WTC11 (cell line): ENCODE measurements at regions not wholly inside any gene's neighbourhood (a gene's known extent, or its start where the extent isn't known, plus 50 kb on each side); places are given as distances from the start of the nearest gene placed in this dataset.
A peak's percentile ranks its signal among the peaks of the same experiment; 100 is the strongest.

Experiments
- CREB1 ChIP-seq: sonication (generic); formaldehyde crosslinking; IDR thresholded peaks from 2 replicates; pipeline ENCODE4 v1.8.0; 2023; ENCODE audit warnings: mild to moderate bottlenecking, missing genetic modification reagents
- CREM ChIP-seq: sonication (generic); formaldehyde crosslinking; IDR thresholded peaks from 2 replicates; pipeline ENCODE4 v1.8.1; 2022; ENCODE audit warnings: mild to moderate bottlenecking, missing genetic modification reagents, moderate library complexity
- ELF4 ChIP-seq: sonication (generic); formaldehyde crosslinking; IDR thresholded peaks from 2 replicates; pipeline ENCODE4 v1.8.1; 2022; ENCODE audit warnings: low read depth, mild to moderate bottlenecking, moderate library complexity, missing genetic modification reagents
- ERG ChIP-seq: fragments of 250-450 bp; sonication (Bioruptor Pico); IDR thresholded peaks from 2 replicates; pipeline ENCODE4 v1.8.0; 2021; ENCODE audit warnings: mild to moderate bottlenecking
- ESRRA ChIP-seq: sonication (generic); formaldehyde crosslinking; IDR thresholded peaks from 2 replicates; pipeline ENCODE4 v1.8.1; 2022; ENCODE audit warnings: mild to moderate bottlenecking, missing genetic modification reagents, borderline replicate concordance
- FOXK1 ChIP-seq: sonication (generic); formaldehyde crosslinking; IDR thresholded peaks from 2 replicates; pipeline ENCODE4 v1.8.0; 2022; ENCODE audit warnings: mild to moderate bottlenecking, moderate library complexity, missing genetic modification reagents
- GRHL2 ChIP-seq: fragments of 250-450 bp; sonication (Bioruptor Pico); IDR thresholded peaks from 2 replicates; pipeline ENCODE4 v1.8.0; 2022; ENCODE audit warnings: mild to moderate bottlenecking, moderate library complexity; ENCODE audit not compliant: insufficient replicate concordance, severe bottlenecking
- KAT7 ChIP-seq: sonication (generic); formaldehyde crosslinking; IDR thresholded peaks from 2 replicates; pipeline ENCODE4 v1.8.1; 2023; ENCODE audit warnings: missing genetic modification reagents, mild to moderate bottlenecking, borderline replicate concordance
- NFYB ChIP-seq: sonication (generic); formaldehyde crosslinking; conservative IDR thresholded peaks from 2 replicates; pipeline ENCODE4 v1.8.0; 2022; ENCODE audit warnings: low read depth, missing genetic modification reagents
- PRRX2 ChIP-seq: fragments of 250-450 bp; sonication (Bioruptor Pico); IDR thresholded peaks from 2 replicates; pipeline ENCODE4 v1.8.0; 2021; ENCODE audit warnings: mild to moderate bottlenecking
- RELA ChIP-seq: sonication (generic); formaldehyde crosslinking; IDR thresholded peaks from 2 replicates; pipeline ENCODE4 v1.8.1; 2022; ENCODE audit warnings: missing genetic modification reagents, mild to moderate bottlenecking, borderline replicate concordance
- RORB ChIP-seq: fragments of 250-450 bp; sonication (Bioruptor Pico); IDR thresholded peaks from 2 replicates; pipeline ENCODE4 v1.9.0; 2021; ENCODE audit warnings: mild to moderate bottlenecking
- TEAD4 ChIP-seq: sonication (generic); formaldehyde crosslinking; IDR thresholded peaks from 2 replicates; pipeline ENCODE4 v1.8.0; 2022; ENCODE audit warnings: mild to moderate bottlenecking, missing genetic modification reagents
- TP53 ChIP-seq: sonication (generic); formaldehyde crosslinking; IDR thresholded peaks from 2 replicates; pipeline ENCODE4 v1.8.1; 2023; ENCODE audit warnings: mild to moderate bottlenecking, missing genetic modification reagents
- ZNF121 ChIP-seq: sonication (generic); formaldehyde crosslinking; IDR thresholded peaks from 2 replicates; pipeline ENCODE4 v1.8.0; 2023; ENCODE audit warnings: missing genetic modification reagents
- ZNF138 ChIP-seq: sonication (generic); formaldehyde crosslinking; conservative IDR thresholded peaks from 2 replicates; pipeline ENCODE4 v1.8.1; 2022; ENCODE audit warnings: mild to moderate bottlenecking, moderate library complexity, missing genetic modification reagents
- ZNF219 ChIP-seq: sonication (generic); formaldehyde crosslinking; IDR thresholded peaks from 2 replicates; pipeline ENCODE4 v1.8.0; 2023; ENCODE audit warnings: missing genetic modification reagents, mild to moderate bottlenecking, borderline replicate concordance
- ZNF671 ChIP-seq: fragments of 250-450 bp; sonication (Bioruptor Pico); IDR thresholded peaks from 2 replicates; pipeline ENCODE4 v1.8.0; 2021; ENCODE audit warnings: mild to moderate bottlenecking
- TF ChIP-seq, protein P1 (sequence below): fragments of 200-600 bp; IDR thresholded peaks from 2 replicates; pipeline ENCODE4 v1.8.0; 2022; ENCODE audit warnings: antibody characterized with exemption
- TF ChIP-seq, protein P2 (sequence below): sonication (generic); formaldehyde crosslinking; IDR thresholded peaks from 2 replicates; pipeline ENCODE4 v1.8.1; 2022; ENCODE audit warnings: missing genetic modification reagents, borderline replicate concordance
- TF ChIP-seq, protein P3 (sequence below): sonication (generic); formaldehyde crosslinking; IDR thresholded peaks from 2 replicates; pipeline ENCODE4 v1.8.1; 2023; ENCODE audit warnings: mild to moderate bottlenecking, missing genetic modification reagents
- TF ChIP-seq, protein P4 (sequence below): sonication (generic); formaldehyde crosslinking; IDR thresholded peaks from 2 replicates; pipeline ENCODE4 v1.8.0; 2023; ENCODE audit warnings: missing genetic modification reagents
- TF ChIP-seq, protein P5 (sequence below): fragments of 250-450 bp; sonication (Bioruptor Pico); IDR thresholded peaks from 2 replicates; pipeline ENCODE4 v1.9.0; 2021; ENCODE audit warnings: mild to moderate bottlenecking
- TF ChIP-seq, protein P6 (sequence below): sonication (generic); formaldehyde crosslinking; IDR thresholded peaks from 2 replicates; pipeline ENCODE4 v1.8.1; 2022; ENCODE audit warnings: mild to moderate bottlenecking, moderate library complexity, missing genetic modification reagents
- TF ChIP-seq, protein P7 (sequence below): sonication (generic); formaldehyde crosslinking; IDR thresholded peaks from 2 replicates; pipeline ENCODE4 v1.8.1; 2022; ENCODE audit warnings: low read depth, mild to moderate bottlenecking, moderate library complexity, missing genetic modification reagents, borderline replicate concordance

GRCh38 chr3:72447059-72447946, 400.9 kb downstream of the SHQ1 start (continued):
- peak; percentile 67; the same call in 1 of the 2 replicates for TF ChIP-seq ZNF219 (CRISPR knock-in tag)
- TF ChIP-seq ESRRA (CRISPR knock-in tag) = no peak; the same call in 1 of the 2 replicates
- no peak for TF ChIP-seq KAT7 (CRISPR knock-in tag)
- TF ChIP-seq, protein P1, sequence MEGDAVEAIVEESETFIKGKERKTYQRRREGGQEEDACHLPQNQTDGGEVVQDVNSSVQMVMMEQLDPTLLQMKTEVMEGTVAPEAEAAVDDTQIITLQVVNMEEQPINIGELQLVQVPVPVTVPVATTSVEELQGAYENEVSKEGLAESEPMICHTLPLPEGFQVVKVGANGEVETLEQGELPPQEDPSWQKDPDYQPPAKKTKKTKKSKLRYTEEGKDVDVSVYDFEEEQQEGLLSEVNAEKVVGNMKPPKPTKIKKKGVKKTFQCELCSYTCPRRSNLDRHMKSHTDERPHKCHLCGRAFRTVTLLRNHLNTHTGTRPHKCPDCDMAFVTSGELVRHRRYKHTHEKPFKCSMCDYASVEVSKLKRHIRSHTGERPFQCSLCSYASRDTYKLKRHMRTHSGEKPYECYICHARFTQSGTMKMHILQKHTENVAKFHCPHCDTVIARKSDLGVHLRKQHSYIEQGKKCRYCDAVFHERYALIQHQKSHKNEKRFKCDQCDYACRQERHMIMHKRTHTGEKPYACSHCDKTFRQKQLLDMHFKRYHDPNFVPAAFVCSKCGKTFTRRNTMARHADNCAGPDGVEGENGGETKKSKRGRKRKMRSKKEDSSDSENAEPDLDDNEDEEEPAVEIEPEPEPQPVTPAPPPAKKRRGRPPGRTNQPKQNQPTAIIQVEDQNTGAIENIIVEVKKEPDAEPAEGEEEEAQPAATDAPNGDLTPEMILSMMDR = no peak
- TF ChIP-seq, protein P2, sequence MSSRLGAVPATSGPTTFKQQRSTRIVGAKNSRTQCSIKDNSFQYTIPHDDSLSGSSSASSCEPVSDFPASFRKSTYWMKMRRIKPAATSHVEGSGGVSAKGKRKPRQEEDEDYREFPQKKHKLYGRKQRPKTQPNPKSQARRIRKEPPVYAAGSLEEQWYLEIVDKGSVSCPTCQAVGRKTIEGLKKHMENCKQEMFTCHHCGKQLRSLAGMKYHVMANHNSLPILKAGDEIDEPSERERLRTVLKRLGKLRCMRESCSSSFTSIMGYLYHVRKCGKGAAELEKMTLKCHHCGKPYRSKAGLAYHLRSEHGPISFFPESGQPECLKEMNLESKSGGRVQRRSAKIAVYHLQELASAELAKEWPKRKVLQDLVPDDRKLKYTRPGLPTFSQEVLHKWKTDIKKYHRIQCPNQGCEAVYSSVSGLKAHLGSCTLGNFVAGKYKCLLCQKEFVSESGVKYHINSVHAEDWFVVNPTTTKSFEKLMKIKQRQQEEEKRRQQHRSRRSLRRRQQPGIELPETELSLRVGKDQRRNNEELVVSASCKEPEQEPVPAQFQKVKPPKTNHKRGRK (CRISPR knock-in tag) = no peak
- peak; percentile 54; the same call in 1 of the 2 replicates for TF ChIP-seq ELF4
- TF ChIP-seq TEAD4 (CRISPR knock-in tag) = no peak
- TF ChIP-seq CREB1 (CRISPR knock-in tag) = no peak
- no peak for TF ChIP-seq RORB (CRISPR knock-in tag)
- TF ChIP-seq, protein P3, sequence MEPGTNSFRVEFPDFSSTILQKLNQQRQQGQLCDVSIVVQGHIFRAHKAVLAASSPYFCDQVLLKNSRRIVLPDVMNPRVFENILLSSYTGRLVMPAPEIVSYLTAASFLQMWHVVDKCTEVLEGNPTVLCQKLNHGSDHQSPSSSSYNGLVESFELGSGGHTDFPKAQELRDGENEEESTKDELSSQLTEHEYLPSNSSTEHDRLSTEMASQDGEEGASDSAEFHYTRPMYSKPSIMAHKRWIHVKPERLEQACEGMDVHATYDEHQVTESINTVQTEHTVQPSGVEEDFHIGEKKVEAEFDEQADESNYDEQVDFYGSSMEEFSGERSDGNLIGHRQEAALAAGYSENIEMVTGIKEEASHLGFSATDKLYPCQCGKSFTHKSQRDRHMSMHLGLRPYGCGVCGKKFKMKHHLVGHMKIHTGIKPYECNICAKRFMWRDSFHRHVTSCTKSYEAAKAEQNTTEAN (CRISPR knock-in tag) = no peak; the same call in 1 of the 2 replicates
- TF ChIP-seq, protein P4, sequence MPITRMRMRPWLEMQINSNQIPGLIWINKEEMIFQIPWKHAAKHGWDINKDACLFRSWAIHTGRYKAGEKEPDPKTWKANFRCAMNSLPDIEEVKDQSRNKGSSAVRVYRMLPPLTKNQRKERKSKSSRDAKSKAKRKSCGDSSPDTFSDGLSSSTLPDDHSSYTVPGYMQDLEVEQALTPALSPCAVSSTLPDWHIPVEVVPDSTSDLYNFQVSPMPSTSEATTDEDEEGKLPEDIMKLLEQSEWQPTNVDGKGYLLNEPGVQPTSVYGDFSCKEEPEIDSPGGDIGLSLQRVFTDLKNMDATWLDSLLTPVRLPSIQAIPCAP = peak; percentile 87; the same call in 1 of the 2 replicates
- TF ChIP-seq CREM (CRISPR knock-in tag) = peak; percentile 67; the same call in 1 of the 2 replicates
- TF ChIP-seq FOXK1 (CRISPR knock-in tag) = peak; percentile 14; the same call in 1 of the 2 replicates
- TF ChIP-seq RELA (CRISPR knock-in tag) = no peak
- TF ChIP-seq, protein P5, sequence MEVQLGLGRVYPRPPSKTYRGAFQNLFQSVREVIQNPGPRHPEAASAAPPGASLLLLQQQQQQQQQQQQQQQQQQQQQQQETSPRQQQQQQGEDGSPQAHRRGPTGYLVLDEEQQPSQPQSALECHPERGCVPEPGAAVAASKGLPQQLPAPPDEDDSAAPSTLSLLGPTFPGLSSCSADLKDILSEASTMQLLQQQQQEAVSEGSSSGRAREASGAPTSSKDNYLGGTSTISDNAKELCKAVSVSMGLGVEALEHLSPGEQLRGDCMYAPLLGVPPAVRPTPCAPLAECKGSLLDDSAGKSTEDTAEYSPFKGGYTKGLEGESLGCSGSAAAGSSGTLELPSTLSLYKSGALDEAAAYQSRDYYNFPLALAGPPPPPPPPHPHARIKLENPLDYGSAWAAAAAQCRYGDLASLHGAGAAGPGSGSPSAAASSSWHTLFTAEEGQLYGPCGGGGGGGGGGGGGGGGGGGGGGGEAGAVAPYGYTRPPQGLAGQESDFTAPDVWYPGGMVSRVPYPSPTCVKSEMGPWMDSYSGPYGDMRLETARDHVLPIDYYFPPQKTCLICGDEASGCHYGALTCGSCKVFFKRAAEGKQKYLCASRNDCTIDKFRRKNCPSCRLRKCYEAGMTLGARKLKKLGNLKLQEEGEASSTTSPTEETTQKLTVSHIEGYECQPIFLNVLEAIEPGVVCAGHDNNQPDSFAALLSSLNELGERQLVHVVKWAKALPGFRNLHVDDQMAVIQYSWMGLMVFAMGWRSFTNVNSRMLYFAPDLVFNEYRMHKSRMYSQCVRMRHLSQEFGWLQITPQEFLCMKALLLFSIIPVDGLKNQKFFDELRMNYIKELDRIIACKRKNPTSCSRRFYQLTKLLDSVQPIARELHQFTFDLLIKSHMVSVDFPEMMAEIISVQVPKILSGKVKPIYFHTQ (CRISPR knock-in tag) = no peak
- no peak for TF ChIP-seq ZNF138
- no peak for TF ChIP-seq GRHL2 (CRISPR knock-in tag)
- no peak for TF ChIP-seq ERG (CRISPR knock-in tag)
- peak; percentile 56; the same call in 1 of the 2 replicates for TF ChIP-seq NFYB (CRISPR knock-in tag)
- TF ChIP-seq ZNF121 (CRISPR knock-in tag) = no peak
- TF ChIP-seq, protein P6, sequence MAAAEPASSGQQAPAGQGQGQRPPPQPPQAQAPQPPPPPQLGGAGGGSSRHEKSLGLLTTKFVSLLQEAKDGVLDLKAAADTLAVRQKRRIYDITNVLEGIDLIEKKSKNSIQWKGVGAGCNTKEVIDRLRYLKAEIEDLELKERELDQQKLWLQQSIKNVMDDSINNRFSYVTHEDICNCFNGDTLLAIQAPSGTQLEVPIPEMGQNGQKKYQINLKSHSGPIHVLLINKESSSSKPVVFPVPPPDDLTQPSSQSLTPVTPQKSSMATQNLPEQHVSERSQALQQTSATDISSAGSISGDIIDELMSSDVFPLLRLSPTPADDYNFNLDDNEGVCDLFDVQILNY (CRISPR knock-in tag) = no peak
- TF ChIP-seq, protein P7, sequence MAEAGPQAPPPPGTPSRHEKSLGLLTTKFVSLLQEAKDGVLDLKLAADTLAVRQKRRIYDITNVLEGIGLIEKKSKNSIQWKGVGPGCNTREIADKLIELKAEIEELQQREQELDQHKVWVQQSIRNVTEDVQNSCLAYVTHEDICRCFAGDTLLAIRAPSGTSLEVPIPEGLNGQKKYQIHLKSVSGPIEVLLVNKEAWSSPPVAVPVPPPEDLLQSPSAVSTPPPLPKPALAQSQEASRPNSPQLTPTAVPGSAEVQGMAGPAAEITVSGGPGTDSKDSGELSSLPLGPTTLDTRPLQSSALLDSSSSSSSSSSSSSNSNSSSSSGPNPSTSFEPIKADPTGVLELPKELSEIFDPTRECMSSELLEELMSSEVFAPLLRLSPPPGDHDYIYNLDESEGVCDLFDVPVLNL (CRISPR knock-in tag) = no peak
- peak; percentile 90 for TF ChIP-seq TP53 (CRISPR knock-in tag)
- TF ChIP-seq PRRX2 (CRISPR knock-in tag) = 0 out of 2 replicates have a peak, but pooled peaks have one; percentile 33
- no peak for TF ChIP-seq ZNF671 (CRISPR knock-in tag)
